Parathyroid adenoma (tissue), 2 donors: ENCODE measurements at regions not wholly inside any gene's neighbourhood (a gene's known extent, or its start where the extent isn't known, plus 50 kb on each side); places are given as distances from the start of the nearest gene placed in this dataset.

Source experiments
- H2AFZ ChIP-seq: fragments of 300-600 bp; sonication (generic); one replicate; pipeline ENCODE4 v1.7.0; 2017; ENCODE audit warnings: antibody characterized with exemption, mild to moderate bottlenecking
- H3K27ac ChIP-seq: fragments of 300-600 bp; sonication (generic); one replicate; pipeline ENCODE4 v1.7.0; 2017
- H3K27me3 ChIP-seq: fragments of 300-600 bp; sonication (generic); one replicate; pipeline ENCODE4 v1.7.0; 2017; ENCODE audit warnings: low read length; ENCODE audit not compliant: control insufficient read depth, insufficient read depth
- H3K36me3 ChIP-seq: fragments of 300-600 bp; sonication (generic); one replicate; pipeline ENCODE4 v1.7.0; 2017; ENCODE audit warnings: low read length; ENCODE audit not compliant: control insufficient read depth, insufficient read depth
- H3K4me1 ChIP-seq: fragments of 300-600 bp; sonication (generic); one replicate; pipeline ENCODE4 v1.7.0; 2017; ENCODE audit warnings: control low read depth
- H3K4me2 ChIP-seq: fragments of 300-600 bp; sonication (generic); one replicate; pipeline ENCODE4 v1.7.0; 2017; ENCODE audit warnings: low read length
- H3K4me3 ChIP-seq: fragments of 300-600 bp; sonication (generic); one replicate; pipeline ENCODE4 v1.7.0; 2017; ENCODE audit warnings: low read depth, low read length
- H3K79me2 ChIP-seq: fragments of 300-600 bp; sonication (generic); one replicate; pipeline ENCODE4 v1.7.0; 2017; ENCODE audit warnings: control low read depth
- H3K9ac ChIP-seq: fragments of 300-600 bp; sonication (generic); one replicate; pipeline ENCODE4 v1.7.0; 2017; ENCODE audit warnings: mild to moderate bottlenecking
- H3K9me3 ChIP-seq: fragments of 300-600 bp; sonication (generic); one replicate; pipeline ENCODE4 v1.7.0; 2017; ENCODE audit warnings: low read length; ENCODE audit not compliant: control insufficient read depth
- CTCF ChIP-seq: fragments of 300-600 bp; sonication (generic); IDR thresholded peaks from one replicate; pipeline ENCODE4 v1.7.0; 2017; ENCODE audit warnings: antibody characterized with exemption, mild to moderate bottlenecking
- donor health status: primary hyperparathyroidism.

- Histone ChIP-seq H3K4me3 (no peak overlapping the region), H3K4me2 (no peak overlapping the region), H3K27ac (no peak overlapping the region), H2AFZ (no peak overlapping the region), H3K36me3 (no peaks in the 10 kb centered on the region), H3K9ac (no peak overlapping the region), H3K9me3 (no peaks in the 10 kb centered on the region), H3K79me2 (no peaks in the 10 kb centered on the region), H3K4me1 (no peaks in the 10 kb centered on the region), H3K27me3 (no peaks in the 10 kb centered on the region)
- TF ChIP-seq CTCF = no peak
Observed at GRCh38 chr20:48325656-48326433, 502.0 kb downstream of the PREX1 start.

- Histone ChIP-seq H3K79me2 (no peaks in the 10 kb centered on the region), H3K4me2 (no peak overlapping the region), H3K9me3 (no peaks in the 10 kb centered on the region), H3K27me3 (no peaks in the 10 kb centered on the region), H3K4me3 (no peak overlapping the region), H3K36me3 (no peaks in the 10 kb centered on the region), H3K4me1 (no peaks in the 10 kb centered on the region), H3K27ac (no peak overlapping the region), H3K9ac (no peak overlapping the region), H2AFZ (no peak overlapping the region)
- TF ChIP-seq CTCF = no peak
Observed at GRCh38 chr20:48324744-48325143, 503.1 kb downstream of the PREX1 start.

GRCh38 chr20:48321271-48321670 is 506.5 kb downstream of the PREX1 start:
- no peaks in the 10 kb centered on the region for H3K79me2 ChIP-seq
- H3K9me3 ChIP-seq = no peaks in the 10 kb centered on the region
- TF ChIP-seq CTCF = no peak
- no peak overlapping the region for H2AFZ ChIP-seq
- no peak overlapping the region for H3K27ac ChIP-seq
- H3K4me3 ChIP-seq = no peak overlapping the region
- H3K9ac ChIP-seq = no peak overlapping the region
- H3K27me3 ChIP-seq = no peaks in the 10 kb centered on the region
- H3K4me1 ChIP-seq = no peaks in the 10 kb centered on the region
- no peaks in the 10 kb centered on the region for H3K36me3 ChIP-seq
- H3K4me2 ChIP-seq = no peak overlapping the region

- H3K79me2 ChIP-seq = no peaks in the 10 kb centered on the region
- H3K4me1 ChIP-seq = no peaks in the 10 kb centered on the region
- H3K27ac ChIP-seq = no peak overlapping the region
- H2AFZ ChIP-seq = no peak overlapping the region
- TF ChIP-seq CTCF = no peak
- no peak overlapping the region for H3K4me3 ChIP-seq
- no peaks in the 10 kb centered on the region for H3K9me3 ChIP-seq
- no peak overlapping the region for H3K9ac ChIP-seq
- H3K4me2 ChIP-seq = no peak overlapping the region
- H3K27me3 ChIP-seq = no peaks in the 10 kb centered on the region
- no peaks in the 10 kb centered on the region for H3K36me3 ChIP-seq
Observed at GRCh38 chr20:48319943-48320584, 507.7 kb downstream of the PREX1 start.
